Lung (tissue), 11 donors: ENCODE measurements at regions not wholly inside any gene's neighbourhood (a gene's known extent, or its start where the extent isn't known, plus 50 kb on each side); places are given as distances from the start of the nearest gene placed in this dataset.

Source experiments
- ATAC-seq: fragments of 200-7000 bp; cut with Tn5 transposase; one replicate; pipeline ENCODE4 v1.9.1; 2020; ENCODE audit warnings: moderate number of reproducible peaks; ENCODE audit not compliant: insufficient read depth, low FRiP score
- DNase-seq, 3 donors: peaks; one replicate each; pipeline ENCODE4 v3.0.0-alpha.2; 2013 to 2017
- H3K27ac ChIP-seq, 2 donors: one replicate each; pipeline ENCODE4 v1.5.1; 2013; ENCODE audit warnings: mild to moderate bottlenecking in 2 of 2, moderate library complexity in 2 of 2, control low read depth in 1 of 2, inconsistent platforms in 1 of 2, low read depth in 1 of 2, low read length in 1 of 2
- H3K27me3 ChIP-seq, 3 donors: one replicate each; pipeline ENCODE4 v1.5.1; 2013; ENCODE audit warnings: low read length in 2 of 3; ENCODE audit not compliant: control insufficient read depth in 3 of 3, insufficient read depth in 3 of 3
- H3K36me3 ChIP-seq, 4 donors: one replicate each; pipeline ENCODE4 v1.5.1; 2013; ENCODE audit warnings: low read length in 4 of 4, mild to moderate bottlenecking in 1 of 4, moderate library complexity in 1 of 4; ENCODE audit not compliant: control insufficient read depth in 4 of 4, insufficient read depth in 4 of 4
- H3K4me1 ChIP-seq, 5 donors: one replicate each; pipeline ENCODE4 v1.5.1; 2013; ENCODE audit warnings: low read length in 5 of 5, mild to moderate bottlenecking in 2 of 5, moderate library complexity in 1 of 5; ENCODE audit not compliant: control insufficient read depth in 5 of 5, insufficient read depth in 5 of 5
- H3K4me3 ChIP-seq: one replicate; pipeline ENCODE4 v1.5.1; 2013; ENCODE audit warnings: mild to moderate bottlenecking, control low read depth, moderate library complexity
- H3K9ac ChIP-seq, 2 donors: one replicate each; pipeline ENCODE4 v1.5.1; 2013; ENCODE audit warnings: low read length in 2 of 2, control low read depth in 1 of 2; ENCODE audit not compliant: insufficient read depth in 1 of 2
- H3K9me3 ChIP-seq, 4 donors: one replicate each; pipeline ENCODE4 v1.5.1; 2013; ENCODE audit warnings: low read length in 3 of 4, mild to moderate bottlenecking in 1 of 4, moderate library complexity in 1 of 4; ENCODE audit not compliant: control insufficient read depth in 4 of 4, insufficient read depth in 3 of 4
- CTCF ChIP-seq: IDR thresholded peaks from 2 replicates; pipeline ENCODE4 v1.5.1; 2012; ENCODE audit warnings: mild to moderate bottlenecking; ENCODE audit errors: control extremely low read depth, extremely low read depth
- WGBS, 2 donors: extraction: QIAGEN DNeasy Blood & Tissue Kit; methylation state at CpG; one replicate each; pipeline ENCODE4 v1.1.7; 2013; 5-methylcytosine and 5-hydroxymethylcytosine counted together
- donor health status: control.
- donor health status: control.
- donor health status: Bipolar disorder and iron deficiency.
- donor health status: healthy.
- donor health status: DM: yes; HTN: yes; CAD: no.

GRCh38 chr3:187520027-187520945 is 149.9 kb downstream of the SST start:
- Histone ChIP-seq H3K9me3 (no peaks in the 10 kb centered on the region), H3K4me3 (no peak overlapping the region), H3K27ac (no peak overlapping the region), H3K9ac (no peak overlapping the region), H3K36me3 (no peaks in the 10 kb centered on the region), H3K4me1 (no peaks in the 10 kb centered on the region), H3K27me3 (no peaks in the 10 kb centered on the region)
- DNase-seq (no peak), ATAC-seq (no peak)
- TF ChIP-seq CTCF, result no peak
- 82 to 91% methylated on average over 9 of the region's 9 CpGs for WGBS, 2 donors

- Histone ChIP-seq H3K27me3 (no peaks in the 10 kb centered on the region), H3K36me3 (no peaks in the 10 kb centered on the region), H3K9me3 (no peaks in the 10 kb centered on the region), H3K9ac (no peak overlapping the region), H3K4me3 (no peak overlapping the region), H3K27ac (no peak overlapping the region), H3K4me1 (no peaks in the 10 kb centered on the region)
- WGBS, 2 donors, result 78% methylated on average over 9 of the region's 9 CpGs
- no peak for TF ChIP-seq CTCF
- no peak for ATAC-seq
- DNase-seq, result no peak
Observed at GRCh38 chr3:187519428-187519890, 150.7 kb downstream of the SST start.

GRCh38 chr3:187518616-187519015 is 150.4 kb downstream of the RTP4 start:
- no peak for ATAC-seq
- no peaks in the 10 kb centered on the region for H3K4me1 ChIP-seq
- H3K36me3 ChIP-seq, result no peaks in the 10 kb centered on the region
- WGBS, 2 donors, result 78 to 93% methylated on average over 3 of the region's 3 CpGs
- H3K27me3 ChIP-seq, result no peaks in the 10 kb centered on the region
- H3K4me3 ChIP-seq, result no peak overlapping the region
- no peak for TF ChIP-seq CTCF
- no peak overlapping the region for H3K27ac ChIP-seq
- no peaks in the 10 kb centered on the region for H3K9me3 ChIP-seq
- no peak for DNase-seq
- H3K9ac ChIP-seq, result no peak overlapping the region
